ENCODE measurements at regions not wholly inside any gene's neighbourhood (a gene's known extent, or its start where the extent isn't known, plus 50 kb on each side); places are given as distances from the start of the nearest gene placed in this dataset.

DNA sequence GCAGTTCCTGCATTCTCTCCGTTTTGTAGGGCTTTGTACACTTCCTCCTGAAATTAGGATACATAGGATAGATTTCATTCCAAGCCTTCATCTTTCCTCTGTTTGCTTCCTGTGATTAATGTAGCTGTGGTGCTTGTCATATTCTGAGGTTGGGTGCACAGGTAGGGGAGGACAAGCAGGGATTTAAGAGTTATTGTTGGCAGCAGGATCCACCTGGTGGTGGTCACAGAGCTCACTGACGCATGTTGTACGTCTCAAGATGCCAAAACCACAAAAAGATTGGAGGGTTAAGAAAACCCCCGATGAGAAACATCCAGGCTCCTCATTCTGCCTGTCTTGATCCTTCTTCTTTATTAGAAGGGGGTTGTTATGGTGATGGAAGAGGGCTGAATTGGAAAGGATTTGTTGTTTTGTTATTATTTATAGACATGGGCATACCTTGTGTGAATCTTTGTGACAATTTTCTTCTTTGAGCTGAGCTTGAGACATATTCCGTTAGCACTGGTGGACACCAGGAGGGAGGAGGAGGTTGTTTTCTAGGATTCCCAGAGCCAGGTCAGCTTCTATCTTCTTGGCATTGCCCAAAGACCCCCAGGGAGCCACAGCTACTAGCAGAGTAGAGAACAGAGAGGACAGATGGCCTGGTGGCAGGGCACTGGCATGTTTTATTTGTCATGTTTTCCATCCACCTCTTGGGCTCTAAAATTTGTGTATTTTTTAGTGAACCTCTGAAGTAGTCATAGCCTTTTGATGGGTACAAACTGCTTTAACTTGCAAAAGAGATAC, 57.7 kb upstream of the LARS2 start:
- no peaks in the 10 kb centered on the region for H3K36me3 ChIP-seq (ENCODE audit: control insufficient read depth, insufficient read depth, low read length)

DNA sequence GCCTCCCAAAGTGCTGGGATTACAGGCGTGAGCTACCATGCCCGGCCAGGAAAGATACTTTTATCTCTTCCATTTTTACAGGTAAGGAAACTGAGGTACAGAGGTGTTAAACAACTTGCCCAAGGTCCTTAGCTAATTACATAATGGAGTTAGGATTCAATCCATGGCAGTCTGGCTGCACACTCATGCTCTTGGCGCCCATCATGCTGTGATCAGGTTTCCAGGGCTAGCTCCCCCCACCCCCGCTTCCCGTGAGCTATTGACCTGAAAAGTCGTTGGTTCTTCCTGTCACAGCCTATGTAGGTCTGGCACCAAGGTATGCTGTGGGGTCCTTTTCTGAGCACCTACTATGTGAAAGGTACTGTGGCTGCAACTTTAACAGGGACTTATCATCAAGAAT, 55.9 kb upstream of the LARS2 start:
- Histone ChIP-seq H3K27ac (ENCODE audit: low read depth, low read length) (no peak overlapping the region), H3K4me3 (ENCODE audit: low read depth, low read length) (no peak overlapping the region), H3K27me3 (ENCODE audit: control insufficient read depth, insufficient read depth, low read length) (no peaks in the 10 kb centered on the region), H3K4me1 (ENCODE audit: control insufficient read depth, insufficient read depth, low read length) (peaks cover 8% of the 10 kb centered on the region), H3K9ac (ENCODE audit: low read depth, low read length) (no peak overlapping the region), H3K9me3 (ENCODE audit: control insufficient read depth, insufficient read depth, low read length) (no peaks in the 10 kb centered on the region), H3K36me3 (ENCODE audit: control insufficient read depth, insufficient read depth, low read length) (no peaks in the 10 kb centered on the region)

More for the DNA sequence above, 57.7 kb upstream of the LARS2 start:
- Histone ChIP-seq H3K27ac (ENCODE audit: low read depth, low read length) (no peak overlapping the region), H3K9ac (ENCODE audit: low read depth, low read length) (no peak overlapping the region), H3K27me3 (ENCODE audit: control insufficient read depth, insufficient read depth, low read length) (no peaks in the 10 kb centered on the region), H3K9me3 (ENCODE audit: control insufficient read depth, insufficient read depth, low read length) (no peaks in the 10 kb centered on the region), H3K4me3 (ENCODE audit: low read depth, low read length) (no peak overlapping the region), H3K4me1 (ENCODE audit: control insufficient read depth, insufficient read depth, low read length) (peaks cover 4% of the 10 kb centered on the region; the same call in 1 of the 2 replicates)

DNA sequence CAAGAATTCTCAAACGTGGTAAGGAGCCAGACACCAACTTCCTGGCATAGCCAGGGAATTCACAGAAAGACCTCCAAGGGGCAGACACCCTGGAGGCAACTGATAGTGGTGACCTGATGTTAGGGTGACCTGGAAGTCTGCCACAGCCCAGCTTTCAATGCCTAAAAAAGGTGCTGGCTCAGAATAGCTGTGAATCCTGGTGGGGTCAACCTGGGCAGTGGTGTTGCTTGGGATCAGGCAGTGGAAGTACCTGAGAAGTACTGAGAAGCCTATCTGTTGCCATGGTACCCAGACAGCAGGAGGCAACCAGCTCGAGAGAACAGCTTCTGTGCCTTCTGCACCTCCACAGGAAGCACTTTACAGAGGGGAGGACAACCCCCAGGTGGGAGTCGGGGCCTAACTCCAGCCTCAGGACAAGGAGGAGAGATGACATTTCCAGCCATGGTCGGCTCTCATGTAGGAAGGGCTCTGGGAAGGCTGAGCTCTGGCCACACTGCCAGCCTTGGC, 55.4 kb upstream of the LARS2 start:
- Histone ChIP-seq H3K36me3 (ENCODE audit: control insufficient read depth, insufficient read depth, low read length) (no peaks in the 10 kb centered on the region), H3K4me1 (ENCODE audit: control insufficient read depth, insufficient read depth, low read length) (peaks cover 12% of the 10 kb centered on the region), H3K9ac (ENCODE audit: low read depth, low read length) (no peak overlapping the region), H3K27ac (ENCODE audit: low read depth, low read length) (no peak overlapping the region), H3K27me3 (ENCODE audit: control insufficient read depth, insufficient read depth, low read length) (no peaks in the 10 kb centered on the region), H3K4me3 (ENCODE audit: low read depth, low read length) (no peak overlapping the region), H3K9me3 (ENCODE audit: control insufficient read depth, insufficient read depth, low read length) (no peaks in the 10 kb centered on the region)

DNA sequence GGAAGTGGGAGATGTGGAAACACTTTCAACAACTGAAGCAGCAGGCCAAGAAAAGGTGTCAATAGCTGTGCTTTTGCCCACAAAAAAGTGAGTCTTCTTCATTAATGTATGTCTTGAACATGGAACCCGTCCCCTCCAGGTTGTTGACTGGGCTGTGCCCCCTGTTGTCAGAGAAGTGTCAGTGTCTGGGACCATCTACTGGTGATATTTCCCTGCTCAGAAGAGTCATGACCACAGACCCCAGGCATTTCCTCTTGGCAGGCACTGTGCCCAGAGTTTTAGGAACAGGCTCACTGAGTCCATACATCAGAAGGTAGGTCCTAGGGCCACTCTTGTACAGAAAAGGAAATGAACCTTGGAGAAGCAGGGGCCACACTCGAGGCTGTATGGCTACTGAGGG, 54.8 kb upstream of the LARS2 start:
- Histone ChIP-seq H3K27me3 (ENCODE audit: control insufficient read depth, insufficient read depth, low read length) (no peaks in the 10 kb centered on the region), H3K9me3 (ENCODE audit: control insufficient read depth, insufficient read depth, low read length) (no peaks in the 10 kb centered on the region), H3K4me1 (ENCODE audit: control insufficient read depth, insufficient read depth, low read length) (peaks cover 18% of the 10 kb centered on the region), H3K9ac (ENCODE audit: low read depth, low read length) (no peak overlapping the region), H3K27ac (ENCODE audit: low read depth, low read length) (no peak overlapping the region), H3K4me3 (ENCODE audit: low read depth, low read length) (no peak overlapping the region), H3K36me3 (ENCODE audit: control insufficient read depth, insufficient read depth, low read length) (no peaks in the 10 kb centered on the region)

DNA sequence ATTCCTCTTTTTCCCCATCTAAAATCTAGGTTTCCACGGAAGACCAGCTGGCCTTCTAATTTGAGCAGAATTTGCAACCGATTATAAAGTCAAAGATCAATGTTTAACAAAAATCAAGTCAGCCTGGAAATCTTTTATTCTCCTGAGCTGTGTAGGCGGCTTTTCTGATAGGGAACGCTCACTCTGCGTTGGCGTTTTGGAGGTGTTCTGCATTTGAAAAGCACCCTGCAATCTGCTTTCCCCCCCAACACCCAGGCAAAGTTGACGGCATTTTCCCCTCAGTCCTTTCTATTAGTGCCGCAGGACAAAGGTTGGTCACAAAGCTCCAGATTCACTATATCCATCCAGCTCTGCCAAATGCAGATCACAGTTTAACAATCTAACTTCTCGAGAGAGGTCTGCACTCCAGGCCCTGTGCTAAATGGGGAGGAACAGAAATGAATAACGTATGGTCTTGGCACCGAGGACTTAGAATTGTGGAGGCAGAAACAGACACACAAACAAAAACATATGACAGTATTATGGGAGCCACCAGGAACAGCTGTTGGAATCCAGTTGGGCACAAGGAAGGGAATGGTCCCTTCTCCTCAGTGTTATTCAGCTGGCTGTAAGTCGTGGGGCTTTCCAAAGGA, 50.4 kb upstream of the LARS2 start:
- no peaks in the 10 kb centered on the region for H3K27me3 ChIP-seq (ENCODE audit: control insufficient read depth, insufficient read depth, low read length)
- peaks cover 18% of the 10 kb centered on the region for H3K4me1 ChIP-seq (ENCODE audit: control insufficient read depth, insufficient read depth, low read length)
- no peak overlapping the region for H3K9ac ChIP-seq (ENCODE audit: low read depth, low read length)
- H3K27ac ChIP-seq (ENCODE audit: low read depth, low read length), result peak overlapping the region; percentile 58
- no peaks in the 10 kb centered on the region for H3K9me3 ChIP-seq (ENCODE audit: control insufficient read depth, insufficient read depth, low read length)
- no peak overlapping the region for H3K4me3 ChIP-seq (ENCODE audit: low read depth, low read length)
- H3K36me3 ChIP-seq (ENCODE audit: control insufficient read depth, insufficient read depth, low read length), result no peaks in the 10 kb centered on the region

All from HUES48 (cell line).